GM12875 (cell line): ENCODE measurements at regions not wholly inside any gene's neighbourhood (a gene's known extent, or its start where the extent isn't known, plus 50 kb on each side); places are given as distances from the start of the nearest gene placed in this dataset.

Experiments used
- H3K4me3 ChIP-seq: one replicate; pipeline ENCODE4 v1.5.1; 2011; ENCODE audit warnings: low read depth, low read length, control low read depth
- CTCF ChIP-seq: IDR thresholded peaks from 2 replicates; pipeline ENCODE4 v1.5.1; 2011; ENCODE audit warnings: low read depth, mild to moderate bottlenecking, control low read depth, inconsistent platforms, low read length, moderate library complexity, borderline replicate concordance; ENCODE audit not compliant: insufficient read depth

- no peak for TF ChIP-seq CTCF
- H3K4me3 ChIP-seq: no peak overlapping the region
Observed at GRCh38 chr12:72839696-72840095, 567.5 kb downstream of the TRHDE start.

GRCh38 chr12:72863671-72864070, 591.5 kb downstream of the TRHDE start:
- TF ChIP-seq CTCF: no peak
- H3K4me3 ChIP-seq: no peak overlapping the region

GRCh38 chr12:72865921-72866320, 593.8 kb downstream of the TRHDE start:
- no peak for TF ChIP-seq CTCF
- H3K4me3 ChIP-seq: no peak overlapping the region

- no peak for TF ChIP-seq CTCF
- H3K4me3 ChIP-seq: no peak overlapping the region
Observed at GRCh38 chr12:72869024-72869423, 596.9 kb downstream of the TRHDE start.

- H3K4me3 ChIP-seq: no peak overlapping the region
- TF ChIP-seq CTCF: no peak
Observed at GRCh38 chr12:72872238-72872887, 600.2 kb downstream of the TRHDE start.

GRCh38 chr12:72872996-72873395, 600.8 kb downstream of the TRHDE start:
- H3K4me3 ChIP-seq: no peak overlapping the region
- TF ChIP-seq CTCF: no peak

GRCh38 chr12:72876092-72876491, 603.9 kb downstream of the TRHDE start:
- no peak overlapping the region for H3K4me3 ChIP-seq

More at GRCh38 chr12:72876092-72876491, 603.9 kb downstream of the TRHDE start:
- no peak for TF ChIP-seq CTCF
